ENCODE measurements at regions not wholly inside any gene's neighbourhood (a gene's known extent, or its start where the extent isn't known, plus 50 kb on each side); places are given as distances from the start of the nearest gene placed in this dataset.

GRCh38 chr2:148567716-148568115 is 76.8 kb upstream of the EPC2 start:
- no peak for DNase-seq

- DNase-seq = peak; percentile 21
These were observed 76.0 kb upstream of the EPC2 start for GRCh38 chr2:148568597-148568996.

- no peak for DNase-seq
These were observed 75.3 kb upstream of the EPC2 start for GRCh38 chr2:148569221-148569620.

DNA sequence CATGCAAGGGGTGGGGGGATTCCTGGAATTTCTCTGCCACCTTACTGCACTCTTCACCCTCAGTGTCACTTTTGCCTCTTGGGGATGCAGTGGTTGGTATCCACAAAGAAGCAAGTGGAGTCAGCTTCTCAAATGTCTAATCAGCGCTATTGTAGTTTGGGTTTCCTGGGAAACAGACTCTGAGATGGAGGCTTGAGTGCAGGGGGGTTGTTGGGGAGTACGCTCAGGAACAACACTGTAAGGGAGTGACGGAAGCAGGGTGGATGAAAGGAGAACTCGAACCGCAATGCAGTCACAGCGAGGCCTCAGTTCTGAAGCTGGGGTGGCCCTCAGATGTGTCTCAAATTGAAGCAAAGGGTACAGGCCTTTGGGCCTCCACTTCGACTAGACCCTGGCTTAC is 73.6 kb upstream of the EPC2 start:
- no peak for DNase-seq

DNA sequence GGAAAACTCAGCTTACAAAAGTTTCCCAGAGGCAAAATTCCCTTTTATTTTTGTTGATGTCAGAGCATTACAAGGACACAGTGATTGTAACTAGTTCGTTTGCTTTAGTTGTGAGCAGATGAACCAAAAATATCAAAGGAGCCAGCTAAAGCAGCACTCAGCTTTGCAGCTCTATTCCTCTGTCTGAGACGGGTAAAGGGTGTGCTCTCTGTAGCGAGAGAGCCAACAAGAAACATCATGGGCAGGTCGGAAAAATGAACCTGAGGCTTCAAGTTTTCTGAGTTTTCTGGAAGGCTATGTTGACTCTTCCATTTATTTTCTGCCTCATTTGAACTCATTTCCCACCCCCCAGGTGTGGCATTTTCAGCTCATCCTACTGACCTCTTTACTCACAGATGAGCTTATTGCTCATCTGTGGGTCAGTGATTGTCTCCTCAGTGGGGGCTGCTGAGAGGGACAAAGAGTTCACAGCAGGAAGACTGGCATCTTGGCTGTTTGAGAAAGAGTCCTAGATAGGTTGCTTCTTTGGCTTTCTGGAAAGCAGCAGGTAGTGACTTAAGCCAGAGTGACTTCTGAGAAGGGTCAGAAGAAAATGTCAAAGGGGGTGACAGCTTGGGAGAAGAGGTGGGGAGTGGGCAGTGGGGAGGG is 66.6 kb upstream of the EPC2 start:
- DNase-seq = no peak

DNA sequence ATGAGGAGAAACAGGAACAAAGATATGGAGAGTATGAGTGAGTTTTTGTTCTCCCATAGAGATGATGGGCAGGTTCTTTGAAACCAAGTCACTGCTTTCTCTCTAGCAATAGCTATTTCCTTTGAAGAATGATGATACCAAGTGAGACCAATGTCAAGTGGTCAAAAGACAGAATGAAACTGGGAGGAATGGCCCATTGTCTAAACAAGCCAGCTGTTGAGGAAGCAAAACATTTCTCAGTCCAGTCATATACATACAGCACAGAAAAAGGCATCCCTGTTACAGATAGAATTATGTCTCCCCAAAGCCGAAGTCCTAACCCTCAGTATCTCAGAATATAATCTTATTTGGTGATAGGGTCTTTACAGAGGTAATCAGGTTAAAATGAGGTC is 66.1 kb upstream of the EPC2 start:
- no peak for DNase-seq

DNA sequence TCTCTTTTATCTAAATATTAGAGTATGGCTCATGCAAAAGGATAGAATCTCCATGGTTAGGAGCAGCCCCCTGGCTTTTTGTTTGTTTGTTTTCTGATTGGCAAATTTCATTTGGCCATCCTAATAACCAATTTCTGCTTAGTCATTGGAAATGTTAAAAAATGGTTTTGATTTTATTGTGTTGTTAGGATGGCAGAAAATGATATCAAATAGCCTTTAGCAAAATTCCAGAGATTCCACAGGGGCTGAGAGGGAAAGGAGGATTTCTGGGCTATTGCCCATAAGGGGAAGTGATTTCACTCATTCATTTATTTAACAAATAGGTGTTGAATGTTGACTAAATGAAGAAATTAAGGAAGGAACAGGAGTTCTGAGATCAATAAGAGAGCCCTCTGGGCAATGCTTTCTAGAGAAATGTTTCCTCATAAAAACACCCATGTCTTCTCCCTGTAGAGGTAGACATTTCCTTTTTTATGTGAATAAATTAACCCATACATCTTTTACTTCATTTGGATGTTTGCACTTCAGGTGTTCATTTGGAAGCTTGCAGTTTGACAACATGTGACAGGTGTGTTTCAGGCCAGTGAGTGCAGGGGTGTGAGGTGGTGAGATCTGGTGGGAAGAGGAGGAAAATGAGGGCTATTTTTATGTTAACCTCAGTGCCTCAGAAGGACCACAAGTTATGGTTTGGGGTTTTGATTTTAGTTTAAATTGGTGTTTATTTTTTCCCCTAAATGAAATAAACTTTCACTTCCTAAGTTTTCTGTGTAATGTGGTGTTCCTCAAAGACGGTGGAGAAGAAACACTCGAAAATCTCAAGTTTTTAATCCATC is 61.7 kb upstream of the EPC2 start:
- no peak for DNase-seq

DNA sequence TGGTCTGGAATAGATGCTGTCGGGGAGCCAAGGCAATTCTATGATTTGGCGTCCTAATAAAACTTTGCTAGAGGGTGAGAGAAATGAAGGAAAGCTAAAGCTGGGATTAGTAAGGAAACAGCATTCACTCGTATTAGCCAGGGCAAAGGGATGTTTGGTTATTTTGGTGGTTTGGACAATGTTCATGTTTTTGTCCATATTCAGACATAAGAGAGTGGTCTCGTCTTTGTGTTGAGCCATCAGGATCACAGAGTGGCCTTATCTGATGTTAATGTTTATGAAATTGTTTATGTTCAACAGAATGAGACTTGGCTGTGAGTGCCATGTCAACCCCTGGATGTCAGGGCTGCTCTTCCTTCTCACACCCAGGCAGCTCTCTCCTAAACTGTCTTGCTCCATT is 58.9 kb upstream of the EPC2 start:
- DNase-seq = no peak

GRCh38 chr2:148586522-148587128 is 57.9 kb upstream of the EPC2 start:
- DNase-seq = no peak

DNA sequence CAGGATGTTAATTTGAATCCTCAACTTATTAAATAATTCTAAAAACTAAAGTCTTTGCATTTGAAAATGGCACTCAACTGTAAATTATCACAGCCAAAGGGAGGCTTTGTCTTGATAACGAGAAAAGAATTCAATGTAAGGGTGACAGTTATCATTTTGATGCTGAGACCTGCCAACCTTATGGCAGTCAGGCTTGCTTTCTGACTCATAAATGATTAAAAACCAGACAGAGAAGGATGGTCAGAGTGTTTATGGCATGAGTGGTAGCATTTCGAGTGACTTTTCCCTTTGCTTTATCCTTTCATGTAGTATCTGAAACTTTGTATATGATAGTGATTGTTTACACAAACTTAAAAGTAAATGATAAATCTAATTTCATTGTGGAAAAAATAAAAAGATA is 53.9 kb upstream of the EPC2 start:
- DNase-seq = no peak

DNA sequence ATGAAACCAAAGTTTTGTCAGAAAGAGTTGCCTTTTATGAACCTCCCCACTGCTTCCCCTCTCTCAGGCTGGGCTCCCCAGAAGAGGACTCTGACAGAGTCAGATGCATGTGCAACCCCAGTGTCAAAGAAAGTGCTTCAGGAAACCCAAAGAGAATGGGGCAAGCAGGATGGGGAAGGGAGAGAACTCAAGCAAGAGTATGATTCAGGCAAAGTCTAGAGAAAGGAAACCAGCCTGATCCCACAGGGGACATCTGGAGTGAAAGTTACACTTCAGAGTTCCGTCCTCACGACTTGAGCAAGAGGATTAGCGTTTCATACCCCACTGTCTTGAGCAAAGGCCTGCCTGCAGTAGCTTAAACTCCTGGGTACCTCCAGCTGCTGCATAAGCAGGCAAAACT is 51.8 kb upstream of the EPC2 start:
- DNase-seq = no peak

- DNase-seq = no peak
These were observed 51.1 kb upstream of the EPC2 start for GRCh38 chr2:148593421-148593820.

DNA sequence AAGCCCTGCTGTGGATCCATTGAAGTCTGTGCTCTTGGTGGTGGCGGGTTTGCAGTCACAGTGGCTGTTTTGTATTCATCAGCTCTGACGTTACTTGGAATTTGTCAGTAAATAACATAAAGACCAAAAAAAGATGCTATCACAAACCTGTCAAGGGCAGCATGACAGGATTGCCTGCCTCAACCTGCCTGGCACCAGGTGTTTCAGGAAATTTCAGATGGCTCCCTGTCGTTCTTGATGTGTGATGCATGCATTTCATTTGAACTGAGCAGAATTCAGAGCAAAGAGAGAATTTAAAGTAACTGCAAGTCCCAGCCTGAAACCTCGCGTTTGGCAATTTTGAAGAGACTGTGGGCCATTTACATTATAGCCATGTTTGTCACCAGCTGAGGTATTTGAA is 50.3 kb upstream of the EPC2 start:
- no peak for DNase-seq

Data from CD4-positive, alpha-beta T cell treated with Interleukin-17A for 1 hour (primary cell).